ENCODE measurements at regions not wholly inside any gene's neighbourhood (a gene's known extent, or its start where the extent isn't known, plus 50 kb on each side); places are given as distances from the start of the nearest gene placed in this dataset.

DNA sequence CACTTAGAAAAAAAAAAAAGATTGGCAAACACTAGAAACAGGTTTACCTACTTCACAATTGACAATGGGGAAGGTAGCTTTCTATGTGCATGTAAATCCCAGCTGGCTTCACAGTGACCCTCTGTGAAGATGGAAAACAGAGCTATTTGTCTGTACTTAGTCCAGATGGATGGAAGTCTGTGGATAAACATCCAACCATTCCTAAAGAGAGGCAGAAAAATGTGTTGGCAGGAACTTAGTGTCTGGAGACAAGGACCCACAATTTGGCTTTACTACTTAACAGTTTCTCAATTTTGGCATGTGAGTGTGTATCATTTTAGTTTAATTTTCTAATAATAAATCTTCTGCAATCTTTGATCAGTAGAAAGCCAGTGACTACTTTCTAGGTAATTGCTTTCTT lies 154.4 kb downstream of the RAD51AP2 start:
- Mint-ChIP-seq H3K27me3 (ENCODE audit: insufficient read depth, low read depth) (peaks cover 4% of the 10 kb centered on the region), H3K4me3 (no peak overlapping the region), H3K9me3 (peaks cover 7% of the 10 kb centered on the region), H3K27ac (no peak overlapping the region), H3K36me3 (no peaks in the 10 kb centered on the region), H3K4me1 (no peaks in the 10 kb centered on the region)
- Histone ChIP-seq H3K27ac (no peak overlapping the region), H4K20me1 (ENCODE audit: low read depth) (no peaks in the 10 kb centered on the region), H3K4me3 (no peak overlapping the region), H3K27me3 (no peaks in the 10 kb centered on the region), H3K4me1 (no peaks in the 10 kb centered on the region), H2AFZ (replicated peaks) (no peak overlapping the region), H3K9ac (no peak overlapping the region), H3K9me3 (ENCODE audit: low read depth) (no peaks in the 10 kb centered on the region), H3K36me3 (no peaks in the 10 kb centered on the region), H3F3A (ENCODE audit: low read depth) (no peaks in the 10 kb centered on the region), H3K79me2 (ENCODE audit: low read depth) (no peaks in the 10 kb centered on the region), H3K4me2 (no peak overlapping the region)
- DNase-seq (ENCODE audit: low spot score): no peak
- no peak for TF ChIP-seq EZH2 (IDR thresholded peaks at IDR 0.05)
- TF ChIP-seq, protein P1, sequence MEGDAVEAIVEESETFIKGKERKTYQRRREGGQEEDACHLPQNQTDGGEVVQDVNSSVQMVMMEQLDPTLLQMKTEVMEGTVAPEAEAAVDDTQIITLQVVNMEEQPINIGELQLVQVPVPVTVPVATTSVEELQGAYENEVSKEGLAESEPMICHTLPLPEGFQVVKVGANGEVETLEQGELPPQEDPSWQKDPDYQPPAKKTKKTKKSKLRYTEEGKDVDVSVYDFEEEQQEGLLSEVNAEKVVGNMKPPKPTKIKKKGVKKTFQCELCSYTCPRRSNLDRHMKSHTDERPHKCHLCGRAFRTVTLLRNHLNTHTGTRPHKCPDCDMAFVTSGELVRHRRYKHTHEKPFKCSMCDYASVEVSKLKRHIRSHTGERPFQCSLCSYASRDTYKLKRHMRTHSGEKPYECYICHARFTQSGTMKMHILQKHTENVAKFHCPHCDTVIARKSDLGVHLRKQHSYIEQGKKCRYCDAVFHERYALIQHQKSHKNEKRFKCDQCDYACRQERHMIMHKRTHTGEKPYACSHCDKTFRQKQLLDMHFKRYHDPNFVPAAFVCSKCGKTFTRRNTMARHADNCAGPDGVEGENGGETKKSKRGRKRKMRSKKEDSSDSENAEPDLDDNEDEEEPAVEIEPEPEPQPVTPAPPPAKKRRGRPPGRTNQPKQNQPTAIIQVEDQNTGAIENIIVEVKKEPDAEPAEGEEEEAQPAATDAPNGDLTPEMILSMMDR (IDR thresholded peaks at IDR 0.05): no peak
- no peak for TF ChIP-seq EZH2phosphoT487 (IDR thresholded peaks at IDR 0.05)

GRCh38 chr2:17362956-17363355 lies 155.3 kb downstream of the RAD51AP2 start:
- TF ChIP-seq EZH2phosphoT487 (IDR thresholded peaks at IDR 0.05) (no peak), EZH2 (IDR thresholded peaks at IDR 0.05) (no peak)
- TF ChIP-seq, protein P1 (IDR thresholded peaks at IDR 0.05): no peak
- H3K27me3 ChIP-seq: no peaks in the 10 kb centered on the region
- no peaks in the 10 kb centered on the region for H4K20me1 ChIP-seq (ENCODE audit: low read depth)
- no peaks in the 10 kb centered on the region for H3K79me2 ChIP-seq (ENCODE audit: low read depth)
- no peak for DNase-seq (ENCODE audit: low spot score)
- no peak overlapping the region for H3K9ac ChIP-seq
- Mint-ChIP-seq H3K27me3 (ENCODE audit: insufficient read depth, low read depth) (peaks cover 4% of the 10 kb centered on the region), H3K27ac (no peak overlapping the region), H3K9me3 (peaks cover 7% of the 10 kb centered on the region), H3K4me1 (no peaks in the 10 kb centered on the region), H3K4me3 (no peak overlapping the region), H3K36me3 (no peaks in the 10 kb centered on the region)
- H3K4me3 ChIP-seq: no peak overlapping the region
- H3K27ac ChIP-seq: no peak overlapping the region
- no peak overlapping the region for H3K4me2 ChIP-seq
- no peaks in the 10 kb centered on the region for H3K4me1 ChIP-seq
- H3F3A ChIP-seq (ENCODE audit: low read depth): no peaks in the 10 kb centered on the region
- no peaks in the 10 kb centered on the region for H3K36me3 ChIP-seq
- no peaks in the 10 kb centered on the region for H3K9me3 ChIP-seq (ENCODE audit: low read depth)
- H2AFZ ChIP-seq (replicated peaks): no peak overlapping the region

DNA sequence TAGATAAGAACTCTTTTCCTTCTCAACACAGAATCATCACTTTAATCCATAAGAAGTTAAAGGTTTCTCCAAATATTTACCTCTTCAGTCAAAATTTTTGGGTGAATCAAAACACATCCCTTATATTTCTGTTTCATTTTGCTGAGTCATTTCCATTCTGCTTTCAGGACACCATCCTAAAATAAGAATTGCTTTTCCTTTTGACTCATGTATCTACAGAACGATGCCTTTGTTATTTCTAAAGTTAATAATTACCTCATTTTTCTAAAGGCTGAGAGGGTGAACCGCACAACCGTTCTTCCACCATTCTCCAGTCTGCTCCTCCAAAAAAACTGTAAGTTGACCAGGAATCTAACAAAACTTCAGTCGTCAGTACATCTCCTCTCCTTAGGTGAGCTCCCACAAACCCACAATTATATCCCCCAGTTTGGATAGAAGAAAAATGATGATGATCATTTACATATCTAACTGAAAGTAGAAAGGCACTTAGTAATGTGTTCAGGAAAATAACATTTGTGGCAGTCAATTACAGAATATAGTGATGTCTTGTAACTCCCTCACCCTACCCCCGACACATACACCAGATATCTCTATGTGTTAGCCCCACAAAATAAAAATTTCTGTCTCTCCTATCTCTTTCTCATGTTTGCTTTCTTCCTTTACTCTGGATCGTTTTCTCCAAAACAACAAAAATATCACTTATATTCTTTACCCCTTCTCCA lies 162.5 kb downstream of the RAD51AP2 start:
- Mint-ChIP-seq H3K4me3 (no peak overlapping the region), H3K27me3 (ENCODE audit: insufficient read depth, low read depth) (peaks cover 4% of the 10 kb centered on the region), H3K27ac (no peak overlapping the region), H3K36me3 (no peaks in the 10 kb centered on the region), H3K4me1 (no peaks in the 10 kb centered on the region), H3K9me3 (peaks cover 3% of the 10 kb centered on the region)
- TF ChIP-seq, protein P1 (IDR thresholded peaks at IDR 0.05): no peak
- TF ChIP-seq EZH2 (IDR thresholded peaks at IDR 0.05): no peak
- TF ChIP-seq EZH2phosphoT487 (IDR thresholded peaks at IDR 0.05): no peak
- no peaks in the 10 kb centered on the region for H4K20me1 ChIP-seq (ENCODE audit: low read depth)
- H3K4me1 ChIP-seq: peaks cover 18% of the 10 kb centered on the region
- no peak overlapping the region for H2AFZ ChIP-seq (replicated peaks)
- no peaks in the 10 kb centered on the region for H3K27me3 ChIP-seq
- H3K9me3 ChIP-seq (ENCODE audit: low read depth): no peaks in the 10 kb centered on the region
- DNase-seq (ENCODE audit: low spot score): no peak
- no peak overlapping the region for H3K4me3 ChIP-seq
- no peaks in the 10 kb centered on the region for H3K79me2 ChIP-seq (ENCODE audit: low read depth)
- no peak overlapping the region for H3K9ac ChIP-seq
- H3K4me2 ChIP-seq: no peak overlapping the region
- H3F3A ChIP-seq (ENCODE audit: low read depth): no peaks in the 10 kb centered on the region
- H3K27ac ChIP-seq: no peak overlapping the region
- no peaks in the 10 kb centered on the region for H3K36me3 ChIP-seq

All from neural progenitor cell (in vitro differentiated cells).